Chondrocyte (in vitro differentiated cells): ENCODE measurements at regions not wholly inside any gene's neighbourhood (a gene's known extent, or its start where the extent isn't known, plus 50 kb on each side); places are given as distances from the start of the nearest gene placed in this dataset.

Experiments
- DNase-seq: peaks from one replicate; pipeline ENCODE4 v3.0.0; 2021; ENCODE audit warnings: mixed read lengths, low spot score
- H3K27ac Mint-ChIP-seq: one replicate; pipeline ENCODE4 v1.8.0; 2021; ENCODE audit warnings: mild to moderate bottlenecking, moderate library complexity, mixed read lengths; ENCODE audit not compliant: unreplicated experiment
- H3K27me3 Mint-ChIP-seq: 2 replicates; pipeline ENCODE4 v1.8.0; 2021; ENCODE audit warnings: low read depth, mixed read lengths
- H3K36me3 Mint-ChIP-seq: 2 replicates; pipeline ENCODE4 v1.8.0; 2021; ENCODE audit warnings: low read depth, mixed read lengths
- H3K4me1 Mint-ChIP-seq: 2 replicates; pipeline ENCODE4 v1.8.0; 2021; ENCODE audit warnings: low read depth, mild to moderate bottlenecking, mixed read lengths
- H3K4me3 Mint-ChIP-seq: one replicate; pipeline ENCODE4 v1.8.0; 2021; ENCODE audit warnings: mild to moderate bottlenecking, moderate library complexity, mixed read lengths; ENCODE audit not compliant: unreplicated experiment
- H3K9me3 Mint-ChIP-seq: 2 replicates; pipeline ENCODE4 v1.8.0; 2021; ENCODE audit warnings: low read depth, mixed read lengths
- CTCF ChIP-seq: fragments of 200-600 bp; sonication (generic); IDR thresholded peaks from 2 replicates; pipeline ENCODE4 v1.5.0; 2021; ENCODE audit warnings: antibody characterized with exemption, mild to moderate bottlenecking, moderate library complexity

GRCh38 chr9:22332202-22332601 lies 114.4 kb upstream of the DMRTA1 start:
- Mint-ChIP-seq H3K4me3 (no peak overlapping the region), H3K9me3 (peaks cover 10% of the 10 kb centered on the region), H3K27ac (no peak overlapping the region), H3K27me3 (no peaks in the 10 kb centered on the region), H3K4me1 (peaks cover 8% of the 10 kb centered on the region), H3K36me3 (peaks cover 5% of the 10 kb centered on the region)
- no peak for TF ChIP-seq CTCF
- no peak for DNase-seq

DNA sequence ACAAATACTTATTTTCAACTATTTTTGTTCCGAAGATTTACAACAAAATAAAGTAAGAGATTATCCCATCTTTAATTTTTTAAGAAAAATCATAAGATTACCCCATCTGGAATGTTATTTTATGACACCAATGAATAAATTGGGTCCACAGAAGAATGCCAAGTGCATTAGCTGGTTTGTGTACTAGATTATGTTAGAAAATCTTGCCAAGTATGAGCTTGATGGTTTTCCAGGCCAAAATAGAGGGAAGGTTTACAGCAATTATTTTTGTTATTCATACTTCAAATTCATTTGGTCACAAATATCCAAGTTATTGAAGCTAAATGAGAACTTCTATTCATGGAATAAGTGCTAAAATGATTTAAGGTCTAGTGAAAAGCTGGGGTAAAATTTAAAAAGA lies 109.4 kb upstream of the DMRTA1 start:
- H3K27ac Mint-ChIP-seq, result no peak overlapping the region
- no peak for TF ChIP-seq CTCF
- no peaks in the 10 kb centered on the region for H3K9me3 Mint-ChIP-seq
- DNase-seq, result no peak
- H3K4me1 Mint-ChIP-seq, result peaks cover 29% of the 10 kb centered on the region
- no peak overlapping the region for H3K4me3 Mint-ChIP-seq
- H3K36me3 Mint-ChIP-seq, result peaks cover 2% of the 10 kb centered on the region
- no peaks in the 10 kb centered on the region for H3K27me3 Mint-ChIP-seq

DNA sequence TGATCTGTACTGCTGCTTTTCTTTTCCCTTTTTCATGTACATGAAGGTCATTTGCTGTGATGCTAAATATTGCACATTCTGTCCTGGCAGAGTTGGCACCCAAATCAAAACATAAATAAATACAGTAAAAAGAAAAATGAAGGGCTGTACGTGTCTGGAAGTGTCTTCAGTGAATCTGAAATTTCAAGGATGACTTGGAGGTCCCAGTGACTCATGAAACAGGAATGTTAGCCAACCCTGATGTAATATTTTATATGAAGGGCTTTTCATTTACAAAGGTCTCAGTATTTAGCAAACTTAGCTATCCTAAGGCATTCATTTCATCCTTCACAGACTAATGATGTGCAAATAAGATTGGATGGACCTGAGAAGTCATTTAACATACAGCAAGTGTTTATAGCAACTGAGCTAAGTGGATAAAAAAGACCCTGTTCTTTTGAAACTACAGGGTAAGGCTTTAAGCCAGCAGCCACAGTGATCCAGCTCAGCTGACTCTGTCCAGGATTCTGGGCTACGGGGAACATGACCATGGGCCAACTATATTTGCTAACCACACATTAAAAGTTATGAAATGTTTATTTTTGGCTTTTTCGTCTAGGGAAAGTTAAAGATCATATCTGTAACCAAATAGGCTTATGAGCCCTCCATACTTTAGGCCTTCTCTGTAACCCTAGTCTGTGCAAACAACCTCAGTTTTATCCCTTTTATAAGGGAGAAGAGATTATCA lies 104.0 kb upstream of the DMRTA1 start:
- no peak for DNase-seq
- Mint-ChIP-seq H3K36me3 (no peaks in the 10 kb centered on the region), H3K27me3 (no peaks in the 10 kb centered on the region), H3K27ac (peak overlapping the region; percentile 92), H3K9me3 (no peaks in the 10 kb centered on the region), H3K4me1 (peaks cover 48% of the 10 kb centered on the region), H3K4me3 (no peak overlapping the region)
- no peak for TF ChIP-seq CTCF

GRCh38 chr9:22343218-22343611 lies 103.4 kb upstream of the DMRTA1 start:
- H3K9me3 Mint-ChIP-seq, result no peaks in the 10 kb centered on the region
- no peak for TF ChIP-seq CTCF
- H3K27me3 Mint-ChIP-seq, result no peaks in the 10 kb centered on the region
- H3K4me3 Mint-ChIP-seq, result no peak overlapping the region
- DNase-seq, result no peak
- no peaks in the 10 kb centered on the region for H3K36me3 Mint-ChIP-seq
- peak overlapping the region; percentile 92 for H3K27ac Mint-ChIP-seq
- H3K4me1 Mint-ChIP-seq, result peaks cover 44% of the 10 kb centered on the region

DNA sequence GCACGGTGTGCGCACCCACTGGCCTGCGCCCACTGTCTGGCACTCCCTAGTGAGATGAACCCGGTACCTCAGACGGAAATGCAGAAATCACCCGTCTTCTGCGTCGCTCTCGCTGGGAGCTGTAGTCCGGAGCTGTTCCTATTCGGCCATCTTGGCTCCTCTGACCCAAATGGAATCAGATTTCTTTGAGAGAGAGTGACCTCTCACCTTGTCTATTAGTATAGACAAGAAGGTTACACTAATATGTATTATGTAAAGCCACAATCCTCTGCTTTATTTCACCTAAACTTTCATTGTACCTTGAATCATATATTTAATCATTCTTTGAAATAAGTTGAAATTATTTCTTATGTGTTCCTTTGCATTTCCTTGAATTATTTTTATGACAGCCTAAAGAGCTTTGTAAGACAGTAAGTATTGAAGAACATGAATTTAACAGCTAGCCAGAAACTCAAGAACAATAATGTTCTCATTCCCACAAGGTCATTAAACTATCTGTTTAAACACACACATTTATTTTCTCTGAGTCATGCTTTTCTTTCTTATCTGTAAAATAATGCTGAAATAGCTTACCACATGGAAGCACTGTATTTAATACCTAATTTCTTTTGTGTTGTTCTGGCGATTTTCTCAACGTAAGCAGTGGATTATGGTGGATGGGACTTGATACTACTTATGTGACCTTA lies 91.8 kb upstream of the DMRTA1 start:
- no peak overlapping the region for H3K4me3 Mint-ChIP-seq
- H3K27ac Mint-ChIP-seq, result no peak overlapping the region
- H3K9me3 Mint-ChIP-seq, result peaks cover 26% of the 10 kb centered on the region
- no peaks in the 10 kb centered on the region for H3K27me3 Mint-ChIP-seq
- TF ChIP-seq CTCF, result no peak
- DNase-seq, result no peak
- H3K4me1 Mint-ChIP-seq, result peaks cover 9% of the 10 kb centered on the region
- peaks cover 12% of the 10 kb centered on the region for H3K36me3 Mint-ChIP-seq
